Prostate gland (tissue), 2 donors: ENCODE measurements at regions not wholly inside any gene's neighbourhood (a gene's known extent, or its start where the extent isn't known, plus 50 kb on each side); places are given as distances from the start of the nearest gene placed in this dataset.

ENCODE experiments used
- DNase-seq: peaks from one replicate; pipeline ENCODE4 v3.0.0-alpha.2; 2019; ENCODE audit warnings: low spot score
- H3K27ac ChIP-seq, 2 donors: fragments of 200-600 bp; sonication (generic); 2 replicates each; pipeline ENCODE4 v1.5.1; 2017 to 2019
- H3K27me3 ChIP-seq: fragments of 200-600 bp; sonication (generic); replicated peaks from 2 replicates; pipeline ENCODE4 v1.5.1; 2019; ENCODE audit not compliant: insufficient read depth
- H3K36me3 ChIP-seq, 2 donors: fragments of 200-600 bp; sonication (generic); 1 replicate in 1 of 2; 2 replicates in 1 of 2; pipeline versions ENCODE4 v1.5.1 to v1.8.1; 2017 to 2019
- H3K4me1 ChIP-seq: fragments of 200-600 bp; sonication (generic); replicated peaks from 2 replicates; pipeline ENCODE4 v1.5.1; 2019
- H3K4me3 ChIP-seq, 2 donors: fragments of 200-600 bp; sonication (generic); 2 replicates each; pipeline ENCODE4 v1.5.1; 2017 to 2019
- H3K9me3 ChIP-seq: fragments of 200-600 bp; sonication (generic); 2 replicates; pipeline ENCODE4 v1.5.1; 2017
- CTCF ChIP-seq, 4 experiments: fragments of 200-600 bp in 2 of 4; fragments of 450-650 bp in 2 of 4; sonication (generic) in 2 of 4; IDR thresholded peaks; 1 replicate in 3 of 4; 2 replicates in 1 of 4; pipeline ENCODE4 v1.5.1; 2016 to 2019; ENCODE audit warnings: antibody characterized with exemption in 4 of 4, mild to moderate bottlenecking in 2 of 4, moderate library complexity in 2 of 4
- POLR2A ChIP-seq: fragments of 450-650 bp; IDR thresholded peaks from one replicate; pipeline ENCODE4 v1.6.1; 2016; ENCODE audit warnings: antibody characterized with exemption, mild to moderate bottlenecking
- POLR2AphosphoS5 ChIP-seq: sonication (generic); formaldehyde crosslinking; IDR thresholded peaks from one replicate; pipeline ENCODE4 v1.6.1; 2017; ENCODE audit warnings: antibody characterized with exemption
- WGBS: methylation state at CpG from one replicate; pipeline ENCODE4 v1.1.5; 2018; 5-methylcytosine and 5-hydroxymethylcytosine counted together
- intact Hi-C: fragments of 100-400 bp; cut with DNase I; formaldehyde crosslinking; loops from one replicate; pipeline ENCODE4 v1.14.2; 2022

- 36% methylated on average over 1 of the region's 1 CpG for WGBS
- TF ChIP-seq CTCF (IDR thresholded peaks at IDR 0.05) (no peak), POLR2AphosphoS5 (no peak), POLR2A (no peak)
- no peaks in the 10 kb centered on the region for H3K36me3 ChIP-seq
Observed at GRCh38 chr1:58403894-58404293, 142.6 kb downstream of the OMA1 start.

GRCh38 chr1:58402444-58402843, 144.1 kb downstream of the OMA1 start:
- H3K27ac ChIP-seq, result no peak overlapping the region
- intact Hi-C loops, result no loop called here
- H3K9me3 ChIP-seq, result no peaks in the 10 kb centered on the region
- H3K4me1 ChIP-seq, result no peaks in the 10 kb centered on the region
- H3K36me3 ChIP-seq, result no peaks in the 10 kb centered on the region
- WGBS, result 59% methylated on average over 6 of the region's 6 CpGs
- TF ChIP-seq POLR2A (no peak), CTCF (IDR thresholded peaks at IDR 0.05) (no peak), POLR2AphosphoS5 (no peak)
- DNase-seq, result no peak
- H3K4me3 ChIP-seq, result no peak overlapping the region
- no peaks in the 10 kb centered on the region for H3K27me3 ChIP-seq

More at GRCh38 chr1:58403894-58404293, 142.6 kb downstream of the OMA1 start:
- Histone ChIP-seq H3K4me3 (no peak overlapping the region), H3K27ac (no peak overlapping the region), H3K4me1 (no peaks in the 10 kb centered on the region), H3K9me3 (no peaks in the 10 kb centered on the region), H3K27me3 (no peaks in the 10 kb centered on the region)
- DNase-seq, result no peak
- intact Hi-C loops, result no loop called here

- Histone ChIP-seq H3K4me3 (no peak overlapping the region), H3K27ac (no peak overlapping the region), H3K4me1 (no peaks in the 10 kb centered on the region), H3K9me3 (no peaks in the 10 kb centered on the region), H3K27me3 (no peaks in the 10 kb centered on the region), H3K36me3 (no peaks in the 10 kb centered on the region)
- DNase-seq, result no peak
- WGBS, result 74% methylated on average over 6 of the region's 6 CpGs
- TF ChIP-seq POLR2A, result no peak
- TF ChIP-seq POLR2AphosphoS5, result no peak
- TF ChIP-seq CTCF (IDR thresholded peaks at IDR 0.05), result no peak
- intact Hi-C loops, result no loop called here
Observed at GRCh38 chr1:58401991-58402390, 144.5 kb downstream of the OMA1 start.

- Histone ChIP-seq H3K27ac (no peak overlapping the region), H3K4me1 (no peaks in the 10 kb centered on the region), H3K27me3 (no peaks in the 10 kb centered on the region), H3K36me3 (no peaks in the 10 kb centered on the region), H3K4me3 (no peak overlapping the region), H3K9me3 (no peaks in the 10 kb centered on the region)
- 63% methylated on average over 3 of the region's 3 CpGs for WGBS
- no peak for TF ChIP-seq CTCF (IDR thresholded peaks at IDR 0.05)
- no peak for TF ChIP-seq POLR2A
- TF ChIP-seq POLR2AphosphoS5, result no peak
- intact Hi-C loops, result no loop called here
- no peak for DNase-seq
Observed at GRCh38 chr1:58399176-58399575, 147.3 kb downstream of the OMA1 start.

GRCh38 chr1:58398714-58399113, 147.8 kb downstream of the OMA1 start:
- Histone ChIP-seq H3K4me1 (no peaks in the 10 kb centered on the region), H3K27me3 (no peaks in the 10 kb centered on the region), H3K9me3 (no peaks in the 10 kb centered on the region), H3K4me3 (no peak overlapping the region), H3K36me3 (no peaks in the 10 kb centered on the region), H3K27ac (no peak overlapping the region)
- TF ChIP-seq POLR2AphosphoS5, result no peak
- no peak for TF ChIP-seq POLR2A
- TF ChIP-seq CTCF (IDR thresholded peaks at IDR 0.05), result no peak
- intact Hi-C loops, result no loop called here
- WGBS, result 76% methylated on average over 1 of the region's 1 CpG
- no peak for DNase-seq
